ENCODE measurements at regions not wholly inside any gene's neighbourhood (a gene's known extent, or its start where the extent isn't known, plus 50 kb on each side); places are given as distances from the start of the nearest gene placed in this dataset.

DNA sequence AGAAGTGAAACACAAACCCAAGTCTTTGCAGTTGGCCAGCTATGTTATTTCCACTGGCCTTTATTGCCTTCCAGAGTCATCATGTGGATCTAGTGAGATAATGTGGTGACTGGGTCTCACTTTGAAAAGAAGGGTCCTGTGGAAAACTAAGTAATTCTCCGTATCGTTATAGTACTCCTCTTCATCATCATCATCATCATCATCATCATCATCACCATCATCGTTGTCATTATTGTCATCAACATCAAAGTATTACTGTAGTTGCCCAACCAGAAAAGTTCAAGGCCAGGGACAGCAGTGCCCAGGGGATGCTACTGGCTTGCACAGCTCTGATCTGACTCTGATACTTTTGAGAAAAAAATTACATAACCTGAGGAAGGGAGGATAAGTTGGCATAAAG, 295.6 kb upstream of the F9 start:
- ATAC-seq (no peak), DNase-seq (ENCODE audit: low spot score) (no peak)
- H3K36me3 Mint-ChIP-seq = no peaks in the 10 kb centered on the region; the same call in 1 of the 2 replicates
- peaks cover 9% of the 10 kb centered on the region for H3K9me3 Mint-ChIP-seq
- TF ChIP-seq ATF1 (CRISPR knock-in tag; IDR thresholded peaks at IDR 0.05) (no peak), ZNF396 (CRISPR knock-in tag; IDR thresholded peaks at IDR 0.05; ENCODE audit: borderline replicate concordance) (no peak), MYBL2 (CRISPR knock-in tag; IDR thresholded peaks at IDR 0.05) (no peak), ELF4 (CRISPR knock-in tag; IDR thresholded peaks at IDR 0.05; ENCODE audit: low read depth) (no peak), TCF7 (CRISPR knock-in tag; IDR thresholded peaks at IDR 0.05; ENCODE audit: low read depth) (no peak), RORB (CRISPR knock-in tag; IDR thresholded peaks at IDR 0.05) (no peak), NFE2L1 (CRISPR knock-in tag; IDR thresholded peaks at IDR 0.05) (no peak), SOX15 (CRISPR knock-in tag; IDR thresholded peaks at IDR 0.05) (no peak), NR3C1 (CRISPR knock-in tag; conservative IDR thresholded peaks at IDR 0.05; ENCODE audit: low read depth) (no peak), ZNF263 (CRISPR knock-in tag; IDR thresholded peaks at IDR 0.05; ENCODE audit: low read depth) (no peak), SMAD4 (CRISPR knock-in tag; IDR thresholded peaks at IDR 0.05) (no peak)
- TF ChIP-seq, protein P1, sequence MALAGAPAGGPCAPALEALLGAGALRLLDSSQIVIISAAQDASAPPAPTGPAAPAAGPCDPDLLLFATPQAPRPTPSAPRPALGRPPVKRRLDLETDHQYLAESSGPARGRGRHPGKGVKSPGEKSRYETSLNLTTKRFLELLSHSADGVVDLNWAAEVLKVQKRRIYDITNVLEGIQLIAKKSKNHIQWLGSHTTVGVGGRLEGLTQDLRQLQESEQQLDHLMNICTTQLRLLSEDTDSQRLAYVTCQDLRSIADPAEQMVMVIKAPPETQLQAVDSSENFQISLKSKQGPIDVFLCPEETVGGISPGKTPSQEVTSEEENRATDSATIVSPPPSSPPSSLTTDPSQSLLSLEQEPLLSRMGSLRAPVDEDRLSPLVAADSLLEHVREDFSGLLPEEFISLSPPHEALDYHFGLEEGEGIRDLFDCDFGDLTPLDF (CRISPR knock-in tag; IDR thresholded peaks at IDR 0.05) = no peak
- TF ChIP-seq, protein P2, sequence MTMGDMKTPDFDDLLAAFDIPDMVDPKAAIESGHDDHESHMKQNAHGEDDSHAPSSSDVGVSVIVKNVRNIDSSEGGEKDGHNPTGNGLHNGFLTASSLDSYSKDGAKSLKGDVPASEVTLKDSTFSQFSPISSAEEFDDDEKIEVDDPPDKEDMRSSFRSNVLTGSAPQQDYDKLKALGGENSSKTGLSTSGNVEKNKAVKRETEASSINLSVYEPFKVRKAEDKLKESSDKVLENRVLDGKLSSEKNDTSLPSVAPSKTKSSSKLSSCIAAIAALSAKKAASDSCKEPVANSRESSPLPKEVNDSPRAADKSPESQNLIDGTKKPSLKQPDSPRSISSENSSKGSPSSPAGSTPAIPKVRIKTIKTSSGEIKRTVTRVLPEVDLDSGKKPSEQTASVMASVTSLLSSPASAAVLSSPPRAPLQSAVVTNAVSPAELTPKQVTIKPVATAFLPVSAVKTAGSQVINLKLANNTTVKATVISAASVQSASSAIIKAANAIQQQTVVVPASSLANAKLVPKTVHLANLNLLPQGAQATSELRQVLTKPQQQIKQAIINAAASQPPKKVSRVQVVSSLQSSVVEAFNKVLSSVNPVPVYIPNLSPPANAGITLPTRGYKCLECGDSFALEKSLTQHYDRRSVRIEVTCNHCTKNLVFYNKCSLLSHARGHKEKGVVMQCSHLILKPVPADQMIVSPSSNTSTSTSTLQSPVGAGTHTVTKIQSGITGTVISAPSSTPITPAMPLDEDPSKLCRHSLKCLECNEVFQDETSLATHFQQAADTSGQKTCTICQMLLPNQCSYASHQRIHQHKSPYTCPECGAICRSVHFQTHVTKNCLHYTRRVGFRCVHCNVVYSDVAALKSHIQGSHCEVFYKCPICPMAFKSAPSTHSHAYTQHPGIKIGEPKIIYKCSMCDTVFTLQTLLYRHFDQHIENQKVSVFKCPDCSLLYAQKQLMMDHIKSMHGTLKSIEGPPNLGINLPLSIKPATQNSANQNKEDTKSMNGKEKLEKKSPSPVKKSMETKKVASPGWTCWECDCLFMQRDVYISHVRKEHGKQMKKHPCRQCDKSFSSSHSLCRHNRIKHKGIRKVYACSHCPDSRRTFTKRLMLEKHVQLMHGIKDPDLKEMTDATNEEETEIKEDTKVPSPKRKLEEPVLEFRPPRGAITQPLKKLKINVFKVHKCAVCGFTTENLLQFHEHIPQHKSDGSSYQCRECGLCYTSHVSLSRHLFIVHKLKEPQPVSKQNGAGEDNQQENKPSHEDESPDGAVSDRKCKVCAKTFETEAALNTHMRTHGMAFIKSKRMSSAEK (CRISPR knock-in tag; IDR thresholded peaks at IDR 0.05; ENCODE audit: borderline replicate concordance) = no peak
- TF ChIP-seq, protein P3, sequence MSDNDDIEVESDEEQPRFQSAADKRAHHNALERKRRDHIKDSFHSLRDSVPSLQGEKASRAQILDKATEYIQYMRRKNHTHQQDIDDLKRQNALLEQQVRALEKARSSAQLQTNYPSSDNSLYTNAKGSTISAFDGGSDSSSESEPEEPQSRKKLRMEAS (CRISPR knock-in tag; IDR thresholded peaks at IDR 0.05) = no peak
- no peak overlapping the region for H3K27ac Mint-ChIP-seq
- no peaks in the 10 kb centered on the region for H3K4me1 Mint-ChIP-seq
- POLR2A ChIA-PET = no interaction called here
- CTCF ChIA-PET = no interaction called here
- H3K27me3 Mint-ChIP-seq (ENCODE audit: low read depth) = peaks cover 9% of the 10 kb centered on the region; the same call in 1 of the 2 replicates
- H3K4me3 Mint-ChIP-seq = no peak overlapping the region

DNA sequence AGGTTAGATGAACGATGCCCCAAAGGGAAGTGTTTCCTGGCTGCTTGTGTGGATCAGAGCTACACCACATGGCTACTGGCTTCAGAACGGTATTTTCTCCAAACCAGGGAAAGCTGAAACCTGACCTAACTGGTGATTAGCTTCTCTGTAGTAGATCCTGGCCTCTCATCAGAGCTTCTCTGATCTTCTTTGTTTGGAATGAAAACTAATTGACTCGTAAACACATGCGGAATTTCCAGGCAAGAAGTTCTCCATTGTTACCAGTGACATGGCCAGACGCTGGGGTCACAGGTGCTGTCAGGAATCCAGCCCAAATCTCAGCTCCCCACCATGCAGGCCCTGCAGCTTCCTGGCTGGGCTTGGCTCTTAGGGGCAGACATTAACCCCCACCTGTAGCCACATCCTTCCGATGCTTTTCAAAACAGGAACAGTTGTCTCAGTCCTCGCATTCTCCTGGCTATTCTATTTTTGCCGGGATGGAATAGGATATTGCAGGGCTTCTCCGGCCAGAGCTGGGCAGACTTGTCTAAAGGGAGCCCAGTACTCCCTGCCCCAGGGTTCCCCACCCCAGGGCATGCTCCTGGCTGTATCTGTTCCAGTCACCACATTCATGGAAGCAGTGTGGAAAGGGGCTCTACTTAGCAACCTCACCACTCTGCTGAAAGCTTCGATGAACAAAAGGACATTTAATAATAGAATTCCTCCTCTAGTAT, 305.4 kb upstream of the F9 start:
- TF ChIP-seq FOXP1 (CRISPR knock-in tag; IDR thresholded peaks at IDR 0.05; ENCODE audit: borderline replicate concordance) (no peak), TEAD1 (CRISPR knock-in tag; IDR thresholded peaks at IDR 0.05) (peak; percentile 52; the same call in 1 of the 2 replicates), CREM (CRISPR knock-in tag; IDR thresholded peaks at IDR 0.05) (no peak), RELA (CRISPR knock-in tag; IDR thresholded peaks at IDR 0.05; ENCODE audit: borderline replicate concordance) (no peak), ETV6 (CRISPR knock-in tag; IDR thresholded peaks at IDR 0.05) (0 out of 2 replicates have a peak, but pooled peaks have one; percentile 20)
- TF ChIP-seq, protein P4, sequence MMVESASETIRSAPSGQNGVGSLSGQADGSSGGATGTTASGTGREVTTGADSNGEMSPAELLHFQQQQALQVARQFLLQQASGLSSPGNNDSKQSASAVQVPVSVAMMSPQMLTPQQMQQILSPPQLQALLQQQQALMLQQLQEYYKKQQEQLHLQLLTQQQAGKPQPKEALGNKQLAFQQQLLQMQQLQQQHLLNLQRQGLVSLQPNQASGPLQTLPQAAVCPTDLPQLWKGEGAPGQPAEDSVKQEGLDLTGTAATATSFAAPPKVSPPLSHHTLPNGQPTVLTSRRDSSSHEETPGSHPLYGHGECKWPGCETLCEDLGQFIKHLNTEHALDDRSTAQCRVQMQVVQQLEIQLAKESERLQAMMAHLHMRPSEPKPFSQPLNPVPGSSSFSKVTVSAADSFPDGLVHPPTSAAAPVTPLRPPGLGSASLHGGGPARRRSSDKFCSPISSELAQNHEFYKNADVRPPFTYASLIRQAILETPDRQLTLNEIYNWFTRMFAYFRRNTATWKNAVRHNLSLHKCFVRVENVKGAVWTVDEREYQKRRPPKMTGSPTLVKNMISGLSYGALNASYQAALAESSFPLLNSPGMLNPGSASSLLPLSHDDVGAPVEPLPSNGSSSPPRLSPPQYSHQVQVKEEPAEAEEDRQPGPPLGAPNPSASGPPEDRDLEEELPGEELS (CRISPR knock-in tag; IDR thresholded peaks at IDR 0.05) = 0 out of 2 replicates have a peak, but pooled peaks have one; percentile 68
- ATAC-seq (peak; percentile 95), DNase-seq (ENCODE audit: low spot score) (peak; percentile 52)
- Mint-ChIP-seq H3K9me3 (no peaks in the 10 kb centered on the region), H3K27me3 (ENCODE audit: low read depth) (peaks cover 53% of the 10 kb centered on the region), H3K36me3 (no peaks in the 10 kb centered on the region), H3K27ac (peak overlapping the region; percentile 90), H3K4me3 (peak overlapping the region; percentile 37), H3K4me1 (peaks cover 34% of the 10 kb centered on the region)
- ChIA-PET CTCF (interaction anchor here (0.9 to 1.7 kb wide), 3 partner anchors 20 to 98 kb away, joined by 3 read pairs; no protein-coding TSS in a partner anchor), POLR2A (interaction anchor here (1.4 kb wide), 2 partner anchors 14 to 20 kb away, joined by 3 to 5 read pairs; no protein-coding TSS in a partner anchor)

Data from WTC11 (cell line).